OCI-LY7 (cell line): ENCODE measurements at regions not wholly inside any gene's neighbourhood (a gene's known extent, or its start where the extent isn't known, plus 50 kb on each side); places are given as distances from the start of the nearest gene placed in this dataset.

ENCODE experiments used
- BruUV-seq: library from RNA; stranded (reverse); fragments of 400-500 nt; replicated peaks from 2 replicates; lab custom pipeline; 2021; lab: Mats Ljungman, UMichigan
- CTCF ChIA-PET: fragments of 300-600 bp; sonication (Branson Sonifier 250); formaldehyde crosslinking; loops from one replicate; lab custom pipeline; 2022; ENCODE audit warnings: antibody characterized with exemption; ENCODE audit not compliant: unreplicated experiment; lab: Charles Lee
- POLR2A ChIA-PET: fragments of 300-600 bp; sonication (Branson Sonifier 250); formaldehyde crosslinking; loops from one replicate; lab custom pipeline; 2022; ENCODE audit warnings: antibody characterized with exemption; lab: Charles Lee
- DNase-seq: peaks from one replicate; pipeline ENCODE4 v3.0.0-alpha.2; 2015; ENCODE audit warnings: low spot score
- H2AFZ ChIP-seq: fragments of 200-600 bp; sonication (generic), shearing (Covaris generic); 2 replicates; pipeline ENCODE4 v1.6.1; 2014; ENCODE audit warnings: mild to moderate bottlenecking, antibody characterized with exemption, low read length, moderate library complexity
- H3K27ac ChIP-seq: fragments of 200-600 bp; sonication (generic); 2 replicates; pipeline ENCODE4 v1.5.1; 2014; ENCODE audit warnings: mixed run types, low read depth, mild to moderate bottlenecking, moderate library complexity, low read length, inconsistent platforms; ENCODE audit not compliant: poor library complexity, severe bottlenecking
- H3K36me3 ChIP-seq: fragments of 200-600 bp; sonication (generic); 2 replicates; pipeline ENCODE4 v1.6.1; 2014; ENCODE audit warnings: mild to moderate bottlenecking, antibody characterized with exemption, low read length, moderate library complexity, mixed read lengths; ENCODE audit not compliant: insufficient read depth
- H3K4me1 ChIP-seq: fragments of 200-600 bp; sonication (generic); 2 replicates; pipeline ENCODE4 v1.5.1; 2014; ENCODE audit warnings: mild to moderate bottlenecking, low read length; ENCODE audit not compliant: insufficient read depth, poor library complexity, severe bottlenecking
- H3K4me2 ChIP-seq: fragments of 200-600 bp; sonication (generic); 2 replicates; pipeline ENCODE4 v1.6.1; 2014; ENCODE audit warnings: mild to moderate bottlenecking, low read length
- H3K4me3 ChIP-seq: fragments of 200-600 bp; sonication (generic); 2 replicates; pipeline ENCODE4 v1.5.1; 2014; ENCODE audit warnings: mild to moderate bottlenecking, low read depth, low read length; ENCODE audit not compliant: poor library complexity, severe bottlenecking
- H3K79me2 ChIP-seq: fragments of 200-600 bp; sonication (generic); 2 replicates; pipeline ENCODE4 v1.6.1; 2016; ENCODE audit warnings: low read depth, mild to moderate bottlenecking, low read length, moderate library complexity, mixed read lengths; ENCODE audit not compliant: insufficient read depth
- H3K9me2 ChIP-seq: fragments of 200-600 bp; sonication (generic); 2 replicates; pipeline ENCODE4 v1.6.1; 2016; ENCODE audit warnings: mild to moderate bottlenecking, low read length, mixed read lengths; ENCODE audit not compliant: insufficient read depth
- H3K9me3 ChIP-seq: fragments of 200-600 bp; sonication (generic); 2 replicates; pipeline ENCODE4 v1.6.1; 2014; ENCODE audit warnings: mild to moderate bottlenecking, mixed run types, low read length, mixed read lengths
- H4K20me1 ChIP-seq: fragments of 200-600 bp; sonication (generic); 2 replicates; pipeline ENCODE4 v1.6.1; 2014; ENCODE audit warnings: mild to moderate bottlenecking, antibody characterized with exemption, low read length, moderate library complexity, mixed read lengths; ENCODE audit not compliant: insufficient read depth
- CTCF ChIP-seq: fragments of 200-600 bp; sonication (generic); conservative IDR thresholded peaks from 2 replicates; pipeline ENCODE4 v1.5.1; 2014; ENCODE audit warnings: mild to moderate bottlenecking, antibody characterized with exemption, low read length, moderate library complexity, mixed read lengths
- EZH2phosphoT487 ChIP-seq: fragments of 200-600 bp; sonication (generic); IDR thresholded peaks from 2 replicates; pipeline ENCODE4 v1.6.1; 2018; ENCODE audit warnings: low read depth, borderline replicate concordance, mild to moderate bottlenecking, mixed run types, antibody characterized with exemption, low read length, moderate library complexity, mixed read lengths
- intact Hi-C: fragments of 100-400 bp; cut with micrococcal nuclease; formaldehyde crosslinking; loops from one replicate; pipeline ENCODE4 v1.10.0; 2022; ENCODE audit not compliant: unreplicated experiment

GRCh38 chr4:130054908-130055307 is 959.0 kb downstream of the C4orf33 start:
- BruUV-seq: no TSS peak
- Histone ChIP-seq H3K4me1 (no peaks in the 10 kb centered on the region), H3K4me3 (no peak overlapping the region)

DNA sequence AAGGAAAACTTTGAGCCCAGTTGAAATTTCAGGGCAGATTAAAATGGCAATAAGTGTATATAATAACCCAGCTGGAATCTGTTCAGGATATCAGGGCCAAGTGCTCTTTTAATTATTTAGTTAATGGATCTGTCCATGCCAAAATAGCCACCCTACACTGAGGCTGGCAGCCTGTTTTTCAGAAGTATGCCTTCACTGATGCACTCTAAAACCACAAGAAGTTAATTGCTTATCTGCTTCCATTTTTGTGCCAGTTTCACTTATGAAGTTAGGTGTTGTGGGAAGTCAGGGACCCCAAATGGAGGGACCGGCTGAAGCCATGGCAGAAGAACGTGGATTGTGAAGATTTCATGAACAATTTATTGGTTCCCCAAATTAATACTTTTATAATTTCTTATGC is 960.3 kb downstream of the C4orf33 start:
- CTCF ChIA-PET: no interaction called here
- POLR2A ChIA-PET: no interaction called here
- no TSS peak for BruUV-seq

More at GRCh38 chr4:130054908-130055307, 959.0 kb downstream of the C4orf33 start:
- Histone ChIP-seq H4K20me1 (no peaks in the 10 kb centered on the region), H3K79me2 (no peaks in the 10 kb centered on the region), H3K27ac (no peak overlapping the region), H2AFZ (no peak overlapping the region), H3K9me3 (no peaks in the 10 kb centered on the region), H3K4me2 (no peak overlapping the region), H3K9me2 (no peaks in the 10 kb centered on the region; the same call in 1 of the 2 replicates), H3K36me3 (no peaks in the 10 kb centered on the region)
- ChIA-PET POLR2A (interaction anchor here (0.8 kb wide), 1 partner anchor 10 kb away, joined by 3 read pairs; no protein-coding TSS in a partner anchor), CTCF (no interaction called here)
- TF ChIP-seq EZH2phosphoT487 (no peak), CTCF (no peak)
- intact Hi-C loops: no loop called here
- DNase-seq: no peak

More for the DNA sequence above, 960.3 kb downstream of the C4orf33 start:
- DNase-seq: no peak
- H3K9me2 ChIP-seq: no peaks in the 10 kb centered on the region; the same call in 1 of the 2 replicates
- no peaks in the 10 kb centered on the region for H3K4me1 ChIP-seq
- H3K4me3 ChIP-seq: no peak overlapping the region
- H3K4me2 ChIP-seq: no peak overlapping the region
- TF ChIP-seq CTCF (no peak), EZH2phosphoT487 (no peak)
- H3K79me2 ChIP-seq: no peaks in the 10 kb centered on the region
- no peak overlapping the region for H2AFZ ChIP-seq
- H3K9me3 ChIP-seq: no peaks in the 10 kb centered on the region
- intact Hi-C loops: no loop called here
- H3K27ac ChIP-seq: no peak overlapping the region
- no peaks in the 10 kb centered on the region for H3K36me3 ChIP-seq
- no peaks in the 10 kb centered on the region for H4K20me1 ChIP-seq
